H9 (cell line): ENCODE measurements at regions not wholly inside any gene's neighbourhood (a gene's known extent, or its start where the extent isn't known, plus 50 kb on each side); places are given as distances from the start of the nearest gene placed in this dataset.

Experiments used
- DNase-seq: peaks from one replicate; pipeline ENCODE4 v3.0.0-alpha.2; 2017
- H2AFZ ChIP-seq: one replicate; pipeline ENCODE4 v1.6.1; 2013; ENCODE audit warnings: mild to moderate bottlenecking, low read length, control low read depth, moderate library complexity
- H2AK5ac ChIP-seq: 2 replicates; pipeline ENCODE4 v1.6.1; 2013; ENCODE audit warnings: low read length, control low read depth, mixed read lengths; ENCODE audit not compliant: insufficient read length
- H2BK120ac ChIP-seq: one replicate; pipeline ENCODE4 v1.6.1; 2013; ENCODE audit warnings: low read depth, mild to moderate bottlenecking, low read length, control low read depth, inconsistent platforms; ENCODE audit not compliant: poor library complexity, severe bottlenecking
- H2BK12ac ChIP-seq: 2 replicates; pipeline ENCODE4 v1.6.1; 2013; ENCODE audit warnings: low read length, control low read depth, mixed read lengths, low read depth; ENCODE audit not compliant: insufficient read length
- H2BK15ac ChIP-seq: 2 replicates; pipeline ENCODE4 v1.6.1; 2013; ENCODE audit warnings: low read depth, low read length, control low read depth
- H2BK20ac ChIP-seq: one replicate; pipeline ENCODE4 v1.6.1; 2013; ENCODE audit warnings: low read depth, mild to moderate bottlenecking, low read length, control low read depth, inconsistent platforms; ENCODE audit not compliant: poor library complexity, severe bottlenecking
- H2BK5ac ChIP-seq: 2 replicates; pipeline ENCODE4 v1.6.1; 2013; ENCODE audit warnings: low read length, control low read depth, mixed read lengths; ENCODE audit not compliant: insufficient read length
- H3K14ac ChIP-seq: 2 replicates; pipeline ENCODE4 v1.6.1; 2013; ENCODE audit warnings: low read length, control low read depth; ENCODE audit not compliant: insufficient read depth
- H3K18ac ChIP-seq: 2 replicates; pipeline ENCODE4 v1.6.1; 2013; ENCODE audit warnings: low read depth, mild to moderate bottlenecking, mixed read lengths, low read length, control low read depth; ENCODE audit not compliant: insufficient read length
- H3K23ac ChIP-seq: 2 replicates; pipeline ENCODE4 v1.6.1; 2013; ENCODE audit warnings: low read length, control low read depth, mixed read lengths, low read depth; ENCODE audit not compliant: insufficient read length
- H3K23me2 ChIP-seq: 2 replicates; pipeline ENCODE4 v1.6.1; 2013; ENCODE audit warnings: low read depth, mild to moderate bottlenecking, mixed read lengths, low read length, control low read depth; ENCODE audit not compliant: insufficient read length, poor library complexity, severe bottlenecking
- H3K27ac ChIP-seq: 2 replicates; pipeline ENCODE4 v1.5.1; 2013; ENCODE audit warnings: low read length, control low read depth, mixed read lengths, low read depth; ENCODE audit not compliant: insufficient read length
- H3K27me3 ChIP-seq: 2 replicates; pipeline ENCODE4 v1.6.1; 2013; ENCODE audit warnings: low read length, control low read depth, inconsistent platforms; ENCODE audit not compliant: insufficient read depth
- H3K4ac ChIP-seq: 2 replicates; pipeline ENCODE4 v1.6.1; 2013; ENCODE audit warnings: low read depth, mild to moderate bottlenecking, control low read depth, inconsistent platforms, low read length, moderate library complexity
- H3K4me1 ChIP-seq: 2 replicates; pipeline ENCODE4 v1.6.1; 2013; ENCODE audit warnings: low read length, control low read depth, inconsistent platforms; ENCODE audit not compliant: insufficient read depth
- H3K4me2 ChIP-seq: 2 replicates; pipeline ENCODE4 v1.6.1; 2013; ENCODE audit warnings: low read length, control low read depth, mixed read lengths; ENCODE audit not compliant: insufficient read length, insufficient read depth
- H3K56ac ChIP-seq: 2 replicates; pipeline ENCODE4 v1.6.1; 2013; ENCODE audit warnings: low read depth, mild to moderate bottlenecking, mixed read lengths, low read length, control low read depth; ENCODE audit not compliant: insufficient read length
- H3K79me1 ChIP-seq: 2 replicates; pipeline ENCODE4 v1.6.1; 2013; ENCODE audit warnings: low read depth, mild to moderate bottlenecking, moderate library complexity, low read length, control low read depth, inconsistent platforms; ENCODE audit not compliant: insufficient read depth, poor library complexity, severe bottlenecking
- H3K79me2 ChIP-seq: 2 replicates; pipeline ENCODE4 v1.6.1; 2013; ENCODE audit warnings: low read length, control low read depth, inconsistent platforms; ENCODE audit not compliant: insufficient read depth
- H3K9ac ChIP-seq: 2 replicates; pipeline ENCODE4 v1.6.1; 2013; ENCODE audit warnings: low read length, control low read depth, mixed read lengths; ENCODE audit not compliant: insufficient read length; ENCODE audit errors: extremely low read depth
- H3K9me3 ChIP-seq: one replicate; pipeline ENCODE4 v1.6.1; 2013; ENCODE audit warnings: low read depth, low read length, inconsistent platforms; ENCODE audit not compliant: control insufficient read depth
- H3T11ph ChIP-seq: one replicate; pipeline ENCODE4 v1.6.1; 2013; ENCODE audit warnings: mild to moderate bottlenecking, low read length, control low read depth, inconsistent platforms
- H4K20me1 ChIP-seq: one replicate; pipeline ENCODE4 v1.6.1; 2013; ENCODE audit not compliant: control insufficient read depth, insufficient read length, insufficient read depth
- H4K5ac ChIP-seq: 2 replicates; pipeline ENCODE4 v1.6.1; 2013; ENCODE audit warnings: low read depth, mild to moderate bottlenecking, mixed read lengths, low read length, control low read depth; ENCODE audit not compliant: insufficient read length
- H4K8ac ChIP-seq: replicated peaks from 2 replicates; pipeline ENCODE4 v1.6.1; 2013; ENCODE audit warnings: low read length, control low read depth, mixed read lengths, low read depth; ENCODE audit not compliant: insufficient read length
- H4K91ac ChIP-seq: 2 replicates; pipeline ENCODE4 v1.6.1; 2013; ENCODE audit warnings: low read depth, mild to moderate bottlenecking, moderate library complexity, mixed read lengths, low read length, control low read depth; ENCODE audit not compliant: insufficient read length
- H3K27ac Mint-ChIP-seq, 3 experiments: 2 replicates in 2 of 3; 3 replicates in 1 of 3; pipeline ENCODE4 v1.8.0; 2020 to 2021; ENCODE audit warnings: mixed read lengths in 3 of 3, mild to moderate bottlenecking in 1 of 3, moderate library complexity in 1 of 3
- H3K27me3 Mint-ChIP-seq: 2 replicates; pipeline ENCODE4 v1.8.0; 2021; ENCODE audit warnings: low read depth, mild to moderate bottlenecking, moderate library complexity, mixed read lengths
- H3K36me3 Mint-ChIP-seq, 3 experiments: 2 replicates in 2 of 3; 3 replicates in 1 of 3; pipeline ENCODE4 v1.8.0; 2020 to 2021; ENCODE audit warnings: low read depth in 3 of 3, mixed read lengths in 3 of 3; ENCODE audit not compliant: insufficient read depth in 1 of 3
- H3K4me1 Mint-ChIP-seq, 2 experiments: 2 replicates each; pipeline ENCODE4 v1.8.0; 2020; ENCODE audit warnings: mixed read lengths in 2 of 2
- H3K4me3 Mint-ChIP-seq, 2 experiments: 2 replicates in 1 of 2; 3 replicates in 1 of 2; pipeline ENCODE4 v1.8.0; 2020 to 2021; ENCODE audit warnings: mild to moderate bottlenecking in 2 of 2, mixed read lengths in 2 of 2, moderate library complexity in 1 of 2
- H3K9me3 Mint-ChIP-seq, 2 experiments: 2 replicates in 1 of 2; 3 replicates in 1 of 2; pipeline ENCODE4 v1.8.0; 2020; ENCODE audit warnings: mild to moderate bottlenecking in 2 of 2, mixed read lengths in 2 of 2, moderate library complexity in 1 of 2
- WGBS: extraction: QIAGEN DNeasy Blood & Tissue Kit; methylation state at CpG from one replicate; pipeline ENCODE4 v1.1.7; 2013; ENCODE audit warnings: missing lambda C conversion rate, low lambda C conversion rate, mixed read lengths; ENCODE audit not compliant: insufficient read length; ENCODE audit errors: extremely low coverage; 5-methylcytosine and 5-hydroxymethylcytosine counted together
- TF ChIP-seq, protein P1 (sequence below): fragments of 200-600 bp; sonication (generic); conservative IDR thresholded peaks from 3 replicates; pipeline ENCODE4 v1.8.0; 2021; ENCODE audit warnings: antibody characterized with exemption, mild to moderate bottlenecking

DNA sequence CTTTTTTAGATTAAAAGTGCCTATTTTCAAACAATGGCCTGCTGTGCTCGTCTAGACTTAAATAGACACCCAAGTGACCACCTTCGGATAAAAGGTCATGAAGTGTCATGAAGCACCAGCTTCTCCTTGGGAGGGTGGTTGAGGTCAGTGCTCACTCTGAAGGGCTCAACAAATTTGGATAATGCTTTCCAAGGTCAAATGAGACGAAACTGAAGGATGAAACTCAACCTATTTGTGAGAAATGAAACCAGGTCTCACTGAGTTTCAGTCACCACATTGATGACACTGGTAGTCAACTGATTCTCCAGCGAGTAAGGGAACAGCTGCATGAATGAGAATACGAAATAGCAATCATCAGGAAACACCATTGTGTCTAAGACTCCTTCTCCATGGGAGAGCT lies 852.6 kb downstream of the NTRK3 start:
- DNase-seq = no peak
- Histone ChIP-seq H4K20me1 (no peaks in the 10 kb centered on the region), H4K5ac (no peak overlapping the region), H2BK15ac (no peak overlapping the region), H3K18ac (no peak overlapping the region), H3K23ac (no peak overlapping the region), H2BK120ac (no peak overlapping the region), H2AFZ (no peak overlapping the region), H3K4ac (no peak overlapping the region), H2BK5ac (no peak overlapping the region), H3K14ac (no peak overlapping the region), H3K4me2 (no peak overlapping the region), H3K56ac (no peak overlapping the region), H3K4me1 (no peaks in the 10 kb centered on the region), H4K8ac (no peak overlapping the region), H3K9me3 (no peaks in the 10 kb centered on the region), H3K79me2 (no peaks in the 10 kb centered on the region), H3K23me2 (no peaks in the 10 kb centered on the region), H3K9ac (no peak overlapping the region), H3K27me3 (no peaks in the 10 kb centered on the region), H3K79me1 (no peaks in the 10 kb centered on the region), H2BK12ac (no peak overlapping the region), H4K91ac (no peak overlapping the region), H3T11ph (no peak overlapping the region), H2BK20ac (no peak overlapping the region), H3K27ac (no peak overlapping the region), H2AK5ac (no peak overlapping the region)
- H3K4me1 Mint-ChIP-seq = peaks cover 6 to 10% of the 10 kb centered on the region in 2 experiments
- H3K9me3 Mint-ChIP-seq = no peaks in the 10 kb centered on the region
- no CpG with 5 or more reads among the region's 5 CpGs for WGBS
- H3K27ac Mint-ChIP-seq = no peak overlapping the region
- TF ChIP-seq, protein P1, sequence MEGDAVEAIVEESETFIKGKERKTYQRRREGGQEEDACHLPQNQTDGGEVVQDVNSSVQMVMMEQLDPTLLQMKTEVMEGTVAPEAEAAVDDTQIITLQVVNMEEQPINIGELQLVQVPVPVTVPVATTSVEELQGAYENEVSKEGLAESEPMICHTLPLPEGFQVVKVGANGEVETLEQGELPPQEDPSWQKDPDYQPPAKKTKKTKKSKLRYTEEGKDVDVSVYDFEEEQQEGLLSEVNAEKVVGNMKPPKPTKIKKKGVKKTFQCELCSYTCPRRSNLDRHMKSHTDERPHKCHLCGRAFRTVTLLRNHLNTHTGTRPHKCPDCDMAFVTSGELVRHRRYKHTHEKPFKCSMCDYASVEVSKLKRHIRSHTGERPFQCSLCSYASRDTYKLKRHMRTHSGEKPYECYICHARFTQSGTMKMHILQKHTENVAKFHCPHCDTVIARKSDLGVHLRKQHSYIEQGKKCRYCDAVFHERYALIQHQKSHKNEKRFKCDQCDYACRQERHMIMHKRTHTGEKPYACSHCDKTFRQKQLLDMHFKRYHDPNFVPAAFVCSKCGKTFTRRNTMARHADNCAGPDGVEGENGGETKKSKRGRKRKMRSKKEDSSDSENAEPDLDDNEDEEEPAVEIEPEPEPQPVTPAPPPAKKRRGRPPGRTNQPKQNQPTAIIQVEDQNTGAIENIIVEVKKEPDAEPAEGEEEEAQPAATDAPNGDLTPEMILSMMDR = no peak
- H3K4me3 Mint-ChIP-seq = no peak overlapping the region
- no peaks in the 10 kb centered on the region for H3K27me3 Mint-ChIP-seq
- H3K36me3 Mint-ChIP-seq = no peaks in the 10 kb centered on the region
